Ovary (tissue), 3 donors: ENCODE measurements at regions not wholly inside any gene's neighbourhood (a gene's known extent, or its start where the extent isn't known, plus 50 kb on each side); places are given as distances from the start of the nearest gene placed in this dataset.

Experiments used
- EP300 ChIP-seq: sonication (generic); formaldehyde crosslinking; IDR thresholded peaks from one replicate; pipeline ENCODE4 v1.6.1; 2017; ENCODE audit warnings: antibody characterized with exemption
- POLR2A ChIP-seq: fragments of 450-650 bp; IDR thresholded peaks from one replicate; pipeline ENCODE4 v1.6.1; 2017; ENCODE audit warnings: antibody characterized with exemption, mild to moderate bottlenecking, moderate library complexity
- TF ChIP-seq, protein P1 (sequence below), 3 donors: fragments of 450-650 bp in 2 of 3; fragments of 200-600 bp in 1 of 3; IDR thresholded peaks; one replicate each; pipeline versions ENCODE4 v1.5.1 to v1.8.0; 2016 to 2022; ENCODE audit warnings: antibody characterized with exemption in 3 of 3, mild to moderate bottlenecking in 1 of 3
- donor health status: DM: no; HTN: no; CAD: no.

DNA sequence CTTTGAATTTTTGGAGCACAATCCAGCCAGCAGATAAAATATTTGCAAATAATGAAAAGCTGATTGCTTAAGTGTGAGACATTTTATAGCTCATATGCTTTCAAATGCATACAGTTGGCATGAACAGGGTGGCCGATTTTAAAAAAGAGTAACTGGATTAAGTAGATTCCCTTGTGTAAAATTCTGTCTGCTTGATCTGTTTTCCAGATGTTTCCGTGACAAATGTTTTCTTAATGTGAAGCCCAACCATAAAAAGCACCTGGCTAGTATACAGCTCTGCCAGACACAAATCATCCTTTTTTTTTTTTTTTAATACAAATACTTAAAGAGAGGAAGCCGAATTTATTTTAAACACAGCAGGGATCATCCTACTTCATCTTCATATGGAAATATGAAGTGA lies 440.7 kb downstream of the CCER1 start:
- TF ChIP-seq, protein P1, sequence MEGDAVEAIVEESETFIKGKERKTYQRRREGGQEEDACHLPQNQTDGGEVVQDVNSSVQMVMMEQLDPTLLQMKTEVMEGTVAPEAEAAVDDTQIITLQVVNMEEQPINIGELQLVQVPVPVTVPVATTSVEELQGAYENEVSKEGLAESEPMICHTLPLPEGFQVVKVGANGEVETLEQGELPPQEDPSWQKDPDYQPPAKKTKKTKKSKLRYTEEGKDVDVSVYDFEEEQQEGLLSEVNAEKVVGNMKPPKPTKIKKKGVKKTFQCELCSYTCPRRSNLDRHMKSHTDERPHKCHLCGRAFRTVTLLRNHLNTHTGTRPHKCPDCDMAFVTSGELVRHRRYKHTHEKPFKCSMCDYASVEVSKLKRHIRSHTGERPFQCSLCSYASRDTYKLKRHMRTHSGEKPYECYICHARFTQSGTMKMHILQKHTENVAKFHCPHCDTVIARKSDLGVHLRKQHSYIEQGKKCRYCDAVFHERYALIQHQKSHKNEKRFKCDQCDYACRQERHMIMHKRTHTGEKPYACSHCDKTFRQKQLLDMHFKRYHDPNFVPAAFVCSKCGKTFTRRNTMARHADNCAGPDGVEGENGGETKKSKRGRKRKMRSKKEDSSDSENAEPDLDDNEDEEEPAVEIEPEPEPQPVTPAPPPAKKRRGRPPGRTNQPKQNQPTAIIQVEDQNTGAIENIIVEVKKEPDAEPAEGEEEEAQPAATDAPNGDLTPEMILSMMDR (IDR thresholded peaks at IDR 0.05): no peak
- no peak for TF ChIP-seq POLR2A
- TF ChIP-seq EP300: no peak
